Fibroblast of the aortic adventitia (primary cell): ENCODE measurements at regions not wholly inside any gene's neighbourhood (a gene's known extent, or its start where the extent isn't known, plus 50 kb on each side); places are given as distances from the start of the nearest gene placed in this dataset.

Experiments
- DNase-seq: peaks from one replicate; pipeline ENCODE4 v3.0.0-alpha.2; 2010; ENCODE audit warnings: low read depth
- H3K4me3 ChIP-seq: 2 replicates; pipeline ENCODE4 v1.5.1; 2011; ENCODE audit warnings: low read depth, mild to moderate bottlenecking, control low read depth, low read length, moderate library complexity
- CTCF ChIP-seq: IDR thresholded peaks from 2 replicates; pipeline ENCODE4 v1.5.1; 2011; ENCODE audit warnings: mild to moderate bottlenecking, low read length, control low read depth, inconsistent platforms; ENCODE audit not compliant: insufficient read depth

- DNase-seq: no peak
- TF ChIP-seq CTCF: no peak
- H3K4me3 ChIP-seq: no peak overlapping the region
These were observed 658.6 kb upstream of the STEAP1 start for GRCh38 chr7:89495704-89496103.

- H3K4me3 ChIP-seq: no peak overlapping the region
- DNase-seq: no peak
- TF ChIP-seq CTCF: no peak
These were observed 654.2 kb upstream of the STEAP1 start for GRCh38 chr7:89500084-89500483.

GRCh38 chr7:89503281-89503680 is 651.0 kb upstream of the STEAP1 start:
- no peak for TF ChIP-seq CTCF
- H3K4me3 ChIP-seq: no peak overlapping the region
- no peak for DNase-seq

- no peak overlapping the region for H3K4me3 ChIP-seq
- no peak for DNase-seq
- TF ChIP-seq CTCF: no peak
These were observed 647.2 kb upstream of the STEAP1 start for GRCh38 chr7:89507034-89507433.

- no peak for DNase-seq
- no peak overlapping the region for H3K4me3 ChIP-seq
- no peak for TF ChIP-seq CTCF
These were observed 642.4 kb upstream of the STEAP1 start for GRCh38 chr7:89511900-89512299.

- TF ChIP-seq CTCF: no peak
- no peak for DNase-seq
- H3K4me3 ChIP-seq: no peak overlapping the region
These were observed 639.3 kb upstream of the STEAP1 start for GRCh38 chr7:89514970-89515369.

GRCh38 chr7:89517815-89518214 is 636.5 kb upstream of the STEAP1 start:
- H3K4me3 ChIP-seq: no peak overlapping the region
- DNase-seq: no peak
- no peak for TF ChIP-seq CTCF
